ENCODE measurements at regions not wholly inside any gene's neighbourhood (a gene's known extent, or its start where the extent isn't known, plus 50 kb on each side); places are given as distances from the start of the nearest gene placed in this dataset.

- TF ChIP-seq ZEB1 (IDR thresholded peaks at IDR 0.05; ENCODE audit: insufficient replicate concordance, low read depth) = no peak
Measured at GRCh38 chr22:49164773-49165320, 662.8 kb downstream of the BRD1 start (continued).

DNA sequence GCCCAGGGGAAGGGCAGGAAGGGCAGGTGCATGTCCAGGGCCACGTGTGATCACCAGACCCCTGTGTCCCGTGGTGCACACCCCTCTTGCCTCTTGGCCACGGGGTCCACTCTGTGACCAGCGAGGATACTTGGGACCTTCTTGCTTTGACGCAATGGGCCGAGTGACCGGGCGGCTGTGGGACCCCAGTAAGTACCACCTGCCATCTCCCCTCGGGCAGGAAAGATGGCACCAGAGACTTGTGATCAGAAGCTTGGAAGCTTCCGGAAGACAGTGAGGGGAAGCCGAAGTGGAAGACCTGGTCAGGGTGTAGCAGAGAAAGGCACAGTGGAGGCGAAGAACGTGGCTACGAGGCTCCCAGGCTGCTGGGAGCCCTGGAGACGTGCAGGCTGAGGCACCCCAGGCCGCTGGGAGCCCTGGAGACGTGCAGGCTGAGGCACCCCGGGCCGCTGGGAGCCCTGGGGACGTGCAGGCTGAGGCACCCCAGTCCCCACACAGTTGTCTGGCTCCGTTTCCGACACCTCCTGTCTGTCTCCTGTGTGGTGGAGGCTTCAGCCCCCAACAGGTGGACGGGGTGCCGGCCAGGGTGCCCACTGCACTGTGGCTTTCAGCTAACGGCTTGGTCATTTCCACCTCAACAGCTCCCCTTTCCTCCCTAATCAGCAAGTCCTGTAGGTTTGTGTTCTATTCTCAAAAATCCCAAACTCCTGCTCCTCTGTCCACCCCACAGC, 663.5 kb downstream of the BRD1 start:
- DNase-seq (ENCODE audit: low spot score) (no peak), ATAC-seq (no peak; the same call in 2 of the 3 replicates), FAIRE-seq (no peak)
- CTCF ChIA-PET (ENCODE audit: low intra/inter-chr PET ratio, low total read pairs) = no interaction called here
- Histone ChIP-seq H3K27ac (ENCODE audit: extremely low read length, insufficient read depth, low read length) (no peak overlapping the region), H3K9ac (ENCODE audit: insufficient read depth, low read depth, low read length) (no peak overlapping the region), H3K4me2 (ENCODE audit: low read depth, low read length) (no peak overlapping the region), H3K4me1 (ENCODE audit: insufficient read depth, low read length) (no peaks in the 10 kb centered on the region), H4K20me1 (ENCODE audit: insufficient read depth, low read length) (no peaks in the 10 kb centered on the region), H3K9me3 (ENCODE audit: low read length) (no peaks in the 10 kb centered on the region), H3K79me2 (ENCODE audit: insufficient read depth, low read length) (no peaks in the 10 kb centered on the region), H3K27me3 (ENCODE audit: control insufficient read depth in 1 of 2, insufficient read depth in 2 of 2, low read length in 2 of 2) (peaks cover 7 to 31% of the 10 kb centered on the region in 2 experiments), H3K4me3 (replicated peaks in 1 of 3; ENCODE audit: insufficient read depth in 1 of 3, low read depth in 2 of 3, low read length in 3 of 3) (no peak overlapping the region), H2AFZ (ENCODE audit: low read length) (no peak overlapping the region), H3K36me3 (replicated peaks in 1 of 2; ENCODE audit: control insufficient read depth in 1 of 2, insufficient read depth in 2 of 2, low read length in 2 of 2) (no peaks in the 10 kb centered on the region)
- intact Hi-C loops (cut with micrococcal nuclease; ENCODE audit: unreplicated experiment) = no loop called here
- 17% methylated on average over 10 of the region's 25 CpGs for WGBS (ENCODE audit: low lambda C conversion rate)
- in situ Hi-C loops (cut with HindIII; ENCODE audit: extremely low pct_ligation_motif_present, low pct_unique_long_range_greater_than_20kb) = no loop called here
- no peak for TF ChIP-seq EHMT2 (IDR thresholded peaks at IDR 0.05; ENCODE audit: borderline replicate concordance, low read depth, low read length)
- no peak for TF ChIP-seq ZNF350 (CRISPR knock-in tag; IDR thresholded peaks at IDR 0.05; ENCODE audit: borderline replicate concordance, low read depth)
- POLR2A ChIA-PET = no interaction called here
- BruUV-seq (replicated peaks) = no TSS peak

GRCh38 chr22:49163258-49163959, 664.3 kb downstream of the BRD1 start:
- 33% methylated on average over 6 of the region's 20 CpGs for WGBS (ENCODE audit: low lambda C conversion rate)
- intact Hi-C loops (cut with micrococcal nuclease; ENCODE audit: unreplicated experiment) (no loop called here), in situ Hi-C loops (cut with HindIII; ENCODE audit: extremely low pct_ligation_motif_present, low pct_unique_long_range_greater_than_20kb) (no loop called here)
- no peaks in the 10 kb centered on the region for H4K20me1 ChIP-seq (ENCODE audit: insufficient read depth, low read length)
- no peak overlapping the region for H3K27ac ChIP-seq (ENCODE audit: extremely low read length, insufficient read depth, low read length)
- no peaks in the 10 kb centered on the region for H3K9me3 ChIP-seq (ENCODE audit: low read length)
- CTCF ChIA-PET (ENCODE audit: low intra/inter-chr PET ratio, low total read pairs) = no interaction called here
- H3K79me2 ChIP-seq (ENCODE audit: insufficient read depth, low read length) = no peaks in the 10 kb centered on the region
- no peak overlapping the region for H3K4me3 ChIP-seq (replicated peaks in 1 of 3; ENCODE audit: insufficient read depth in 1 of 3, low read depth in 2 of 3, low read length in 3 of 3)
- POLR2A ChIA-PET = no interaction called here
- DNase-seq (ENCODE audit: low spot score) (no peak), FAIRE-seq (no peak), ATAC-seq (no peak)
- no peak overlapping the region for H3K9ac ChIP-seq (ENCODE audit: insufficient read depth, low read depth, low read length)
- peaks cover 7 to 39% of the 10 kb centered on the region in 2 experiments for H3K27me3 ChIP-seq (ENCODE audit: control insufficient read depth in 1 of 2, insufficient read depth in 2 of 2, low read length in 2 of 2)
- no peak for TF ChIP-seq JUND (CRISPR knock-in tag; IDR thresholded peaks at IDR 0.05)
- TF ChIP-seq, protein P1, sequence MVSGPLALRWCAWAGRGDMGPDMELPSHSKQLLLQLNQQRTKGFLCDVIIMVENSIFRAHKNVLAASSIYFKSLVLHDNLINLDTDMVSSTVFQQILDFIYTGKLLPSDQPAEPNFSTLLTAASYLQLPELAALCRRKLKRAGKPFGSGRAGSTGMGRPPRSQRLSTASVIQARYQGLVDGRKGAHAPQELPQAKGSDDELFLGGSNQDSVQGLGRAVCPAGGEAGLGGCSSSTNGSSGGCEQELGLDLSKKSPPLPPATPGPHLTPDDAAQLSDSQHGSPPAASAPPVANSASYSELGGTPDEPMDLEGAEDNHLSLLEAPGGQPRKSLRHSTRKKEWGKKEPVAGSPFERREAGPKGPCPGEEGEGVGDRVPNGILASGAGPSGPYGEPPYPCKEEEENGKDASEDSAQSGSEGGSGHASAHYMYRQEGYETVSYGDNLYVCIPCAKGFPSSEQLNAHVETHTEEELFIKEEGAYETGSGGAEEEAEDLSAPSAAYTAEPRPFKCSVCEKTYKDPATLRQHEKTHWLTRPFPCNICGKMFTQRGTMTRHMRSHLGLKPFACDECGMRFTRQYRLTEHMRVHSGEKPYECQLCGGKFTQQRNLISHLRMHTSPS (CRISPR knock-in tag; IDR thresholded peaks at IDR 0.05; ENCODE audit: low read depth) = no peak
- no peak for TF ChIP-seq ZSCAN20 (CRISPR knock-in tag; IDR thresholded peaks at IDR 0.05; ENCODE audit: borderline replicate concordance)
- TF ChIP-seq NFYB (CRISPR knock-in tag; IDR thresholded peaks at IDR 0.05) = no peak
- TF ChIP-seq, protein P2, sequence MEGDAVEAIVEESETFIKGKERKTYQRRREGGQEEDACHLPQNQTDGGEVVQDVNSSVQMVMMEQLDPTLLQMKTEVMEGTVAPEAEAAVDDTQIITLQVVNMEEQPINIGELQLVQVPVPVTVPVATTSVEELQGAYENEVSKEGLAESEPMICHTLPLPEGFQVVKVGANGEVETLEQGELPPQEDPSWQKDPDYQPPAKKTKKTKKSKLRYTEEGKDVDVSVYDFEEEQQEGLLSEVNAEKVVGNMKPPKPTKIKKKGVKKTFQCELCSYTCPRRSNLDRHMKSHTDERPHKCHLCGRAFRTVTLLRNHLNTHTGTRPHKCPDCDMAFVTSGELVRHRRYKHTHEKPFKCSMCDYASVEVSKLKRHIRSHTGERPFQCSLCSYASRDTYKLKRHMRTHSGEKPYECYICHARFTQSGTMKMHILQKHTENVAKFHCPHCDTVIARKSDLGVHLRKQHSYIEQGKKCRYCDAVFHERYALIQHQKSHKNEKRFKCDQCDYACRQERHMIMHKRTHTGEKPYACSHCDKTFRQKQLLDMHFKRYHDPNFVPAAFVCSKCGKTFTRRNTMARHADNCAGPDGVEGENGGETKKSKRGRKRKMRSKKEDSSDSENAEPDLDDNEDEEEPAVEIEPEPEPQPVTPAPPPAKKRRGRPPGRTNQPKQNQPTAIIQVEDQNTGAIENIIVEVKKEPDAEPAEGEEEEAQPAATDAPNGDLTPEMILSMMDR (CRISPR knock-in tag; IDR thresholded peaks at IDR 0.05) = no peak
- no peak for TF ChIP-seq ZNF501 (CRISPR knock-in tag; IDR thresholded peaks at IDR 0.05)
- no peak overlapping the region for H3K4me2 ChIP-seq (ENCODE audit: low read depth, low read length)
- BruUV-seq (replicated peaks) = no TSS peak
- H3K4me1 ChIP-seq (ENCODE audit: insufficient read depth, low read length) = no peaks in the 10 kb centered on the region
- H3K36me3 ChIP-seq (replicated peaks in 1 of 2; ENCODE audit: control insufficient read depth in 1 of 2, insufficient read depth in 2 of 2, low read length in 2 of 2) = no peaks in the 10 kb centered on the region
- H2AFZ ChIP-seq (ENCODE audit: low read length) = no peak overlapping the region

Measured in HepG2 (cell line).